ENCODE measurements at regions not wholly inside any gene's neighbourhood (a gene's known extent, or its start where the extent isn't known, plus 50 kb on each side); places are given as distances from the start of the nearest gene placed in this dataset.
"Not testable (repeated sequence)": the region's sequence is repeated elsewhere in the genome, so short reads cannot be mapped to it uniquely, and the experiment has no call there.

DNA sequence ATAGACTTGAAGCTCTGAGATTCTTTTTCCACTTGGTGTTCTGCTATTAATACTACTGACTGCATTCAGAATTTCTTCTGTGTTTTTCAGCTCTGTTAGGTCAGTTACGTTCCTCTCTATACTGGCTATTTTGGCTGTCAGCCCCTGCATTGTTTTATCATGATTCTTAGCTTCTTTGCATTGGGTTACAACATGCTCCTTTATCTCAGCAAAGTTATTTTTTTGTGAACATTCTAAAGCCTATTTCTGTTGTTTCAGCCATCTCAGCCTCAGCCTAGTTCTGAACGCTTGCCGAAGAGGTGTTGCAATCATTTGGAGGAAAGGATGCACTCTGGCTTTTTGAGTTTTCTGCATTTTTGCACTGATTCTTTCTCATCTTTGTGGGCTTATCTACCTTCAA lies 201.5 kb upstream of the GNAI1 start:
- no peak for DNase-seq (ENCODE audit: low spot score in 2 of 2)
- H3K4me3 ChIP-seq (ENCODE audit: low read depth, poor library complexity, severe bottlenecking) = no peak overlapping the region
- intact Hi-C loops (cut with DNase I; ENCODE audit: low total_unique reads) = no loop called here
- WGBS, 2 donors = 93% methylated on average over 3 of the region's 3 CpGs
- no peak for TF ChIP-seq POLR2A (IDR thresholded peaks at IDR 0.05)
- TF ChIP-seq, protein P1, sequence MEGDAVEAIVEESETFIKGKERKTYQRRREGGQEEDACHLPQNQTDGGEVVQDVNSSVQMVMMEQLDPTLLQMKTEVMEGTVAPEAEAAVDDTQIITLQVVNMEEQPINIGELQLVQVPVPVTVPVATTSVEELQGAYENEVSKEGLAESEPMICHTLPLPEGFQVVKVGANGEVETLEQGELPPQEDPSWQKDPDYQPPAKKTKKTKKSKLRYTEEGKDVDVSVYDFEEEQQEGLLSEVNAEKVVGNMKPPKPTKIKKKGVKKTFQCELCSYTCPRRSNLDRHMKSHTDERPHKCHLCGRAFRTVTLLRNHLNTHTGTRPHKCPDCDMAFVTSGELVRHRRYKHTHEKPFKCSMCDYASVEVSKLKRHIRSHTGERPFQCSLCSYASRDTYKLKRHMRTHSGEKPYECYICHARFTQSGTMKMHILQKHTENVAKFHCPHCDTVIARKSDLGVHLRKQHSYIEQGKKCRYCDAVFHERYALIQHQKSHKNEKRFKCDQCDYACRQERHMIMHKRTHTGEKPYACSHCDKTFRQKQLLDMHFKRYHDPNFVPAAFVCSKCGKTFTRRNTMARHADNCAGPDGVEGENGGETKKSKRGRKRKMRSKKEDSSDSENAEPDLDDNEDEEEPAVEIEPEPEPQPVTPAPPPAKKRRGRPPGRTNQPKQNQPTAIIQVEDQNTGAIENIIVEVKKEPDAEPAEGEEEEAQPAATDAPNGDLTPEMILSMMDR (IDR thresholded peaks at IDR 0.05) = no peak

GRCh38 chr7:79930604-79931003 lies 204.0 kb upstream of the GNAI1 start:
- no peak for DNase-seq (ENCODE audit: low spot score in 2 of 2)
- no peak overlapping the region for H3K4me3 ChIP-seq (ENCODE audit: low read depth, poor library complexity, severe bottlenecking)
- WGBS, 2 donors = 88 to 89% methylated on average over 2 of the region's 2 CpGs
- intact Hi-C loops (cut with DNase I; ENCODE audit: low total_unique reads) = no loop called here
- TF ChIP-seq, protein P1 (IDR thresholded peaks at IDR 0.05) = no peak
- TF ChIP-seq POLR2A (IDR thresholded peaks at IDR 0.05) = no peak

GRCh38 chr7:79927116-79927515 lies 207.5 kb upstream of the GNAI1 start:
- intact Hi-C loops (cut with DNase I; ENCODE audit: low total_unique reads) = no loop called here
- no peak overlapping the region for H3K4me3 ChIP-seq (ENCODE audit: low read depth, poor library complexity, severe bottlenecking)
- 85 to 91% methylated on average over 3 of the region's 3 CpGs for WGBS, 2 donors
- DNase-seq (ENCODE audit: low spot score in 2 of 2) = no peak
- TF ChIP-seq, protein P1 (IDR thresholded peaks at IDR 0.05) = no peak
- TF ChIP-seq POLR2A (IDR thresholded peaks at IDR 0.05) = no peak

GRCh38 chr7:79923953-79924352 lies 210.7 kb upstream of the GNAI1 start:
- no peak for TF ChIP-seq POLR2A (IDR thresholded peaks at IDR 0.05)
- TF ChIP-seq, protein P1 (IDR thresholded peaks at IDR 0.05) = no peak
- 85 to 89% methylated on average over 1 of the region's 1 CpG for WGBS, 2 donors
- H3K4me3 ChIP-seq (ENCODE audit: low read depth, poor library complexity, severe bottlenecking) = no peak overlapping the region
- DNase-seq (ENCODE audit: low spot score in 2 of 2) = no peak
- intact Hi-C loops (cut with DNase I; ENCODE audit: low total_unique reads) = no loop called here

GRCh38 chr7:79922894-79923293 lies 211.7 kb upstream of the GNAI1 start:
- no peak for DNase-seq (ENCODE audit: low spot score in 2 of 2)
- no peak overlapping the region for H3K4me3 ChIP-seq (ENCODE audit: low read depth, poor library complexity, severe bottlenecking)
- WGBS, 2 donors = 99% methylated on average over 5 of the region's 5 CpGs; no CpG with 5 or more reads in 1 of the 2 donors
- TF ChIP-seq, protein P1 (IDR thresholded peaks at IDR 0.05) = no peak
- no peak for TF ChIP-seq POLR2A (IDR thresholded peaks at IDR 0.05)
- intact Hi-C loops (cut with DNase I; ENCODE audit: low total_unique reads) = no loop called here

GRCh38 chr7:79921976-79922375 lies 212.7 kb upstream of the GNAI1 start:
- no peak overlapping the region for H3K4me3 ChIP-seq (ENCODE audit: low read depth, poor library complexity, severe bottlenecking)
- no peak for DNase-seq (ENCODE audit: low spot score in 2 of 2)
- TF ChIP-seq POLR2A (IDR thresholded peaks at IDR 0.05) = no peak
- TF ChIP-seq, protein P1 (IDR thresholded peaks at IDR 0.05) = no peak
- 78 to 88% methylated on average over 5 of the region's 5 CpGs for WGBS, 2 donors
- intact Hi-C loops (cut with DNase I; ENCODE audit: low total_unique reads) = no loop called here

DNA sequence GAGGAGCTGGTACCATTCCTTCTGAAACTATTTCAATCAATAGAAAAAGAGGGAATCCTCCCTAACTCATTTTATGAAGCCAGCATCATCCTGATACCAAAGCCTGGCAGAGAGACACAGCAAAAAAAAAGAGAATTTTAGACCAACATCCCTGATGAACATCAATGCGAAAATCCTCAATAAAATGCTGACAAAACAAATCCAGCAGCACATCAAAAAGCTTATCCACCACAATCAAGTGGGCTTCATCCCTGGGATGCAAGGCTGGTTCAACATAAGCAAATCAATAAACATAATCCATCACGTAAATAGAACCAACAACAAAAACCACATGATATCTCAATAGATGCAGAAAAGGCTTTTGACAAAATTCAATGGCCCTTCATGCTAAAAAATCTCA lies 216.0 kb upstream of the GNAI1 start:
- 86 to 90% methylated on average over 2 of the region's 2 CpGs for WGBS, 2 donors

DNA sequence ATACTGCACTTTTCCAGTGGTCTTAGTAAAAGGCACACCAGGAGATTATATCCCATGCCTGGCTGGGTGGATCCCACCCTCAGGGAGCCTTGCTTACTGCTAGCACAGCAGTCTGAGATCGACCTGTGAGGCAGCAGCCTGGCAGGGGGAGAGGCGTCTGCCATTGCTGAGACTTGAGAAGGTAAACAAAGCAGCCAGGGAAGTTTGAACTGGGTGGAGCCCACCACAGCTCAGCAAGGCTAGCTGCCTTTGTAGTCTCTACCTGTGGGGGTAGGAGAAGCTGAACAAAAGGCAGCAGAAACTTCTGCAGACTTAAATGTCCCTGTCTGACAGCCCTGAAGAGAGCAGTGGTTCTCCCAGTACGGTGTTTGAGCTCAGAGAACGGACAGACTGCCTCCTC lies 219.3 kb upstream of the GNAI1 start:
- DNase-seq (ENCODE audit: low spot score in 2 of 2); H3K4me3 ChIP-seq (ENCODE audit: low read depth, poor library complexity, severe bottlenecking); intact Hi-C loops (cut with DNase I; ENCODE audit: low total_unique reads): not testable (repeated sequence)
- 84 to 88% methylated on average over 4 of the region's 4 CpGs for WGBS, 2 donors

More for the DNA sequence above, 216.0 kb upstream of the GNAI1 start:
- H3K4me3 ChIP-seq (ENCODE audit: low read depth, poor library complexity, severe bottlenecking); DNase-seq (ENCODE audit: low spot score in 2 of 2); intact Hi-C loops (cut with DNase I; ENCODE audit: low total_unique reads): not testable (repeated sequence)
